ENCODE measurements at regions not wholly inside any gene's neighbourhood (a gene's known extent, or its start where the extent isn't known, plus 50 kb on each side); places are given as distances from the start of the nearest gene placed in this dataset.
"Not testable (repeated sequence)": the region's sequence is repeated elsewhere in the genome, so short reads cannot be mapped to it uniquely, and the experiment has no call there.

- no peak for DNase-seq (ENCODE audit: low spot score)
These were observed 1636.5 kb upstream of the FLRT2 start for GRCh38 chr14:83893447-83893846.

GRCh38 chr14:83894568-83894967, 1635.4 kb upstream of the FLRT2 start:
- no peak for DNase-seq (ENCODE audit: low spot score)

GRCh38 chr14:83898558-83898957, 1631.4 kb upstream of the FLRT2 start:
- DNase-seq (ENCODE audit: low spot score), result not testable (repeated sequence)

- DNase-seq (ENCODE audit: low spot score), result no peak
These were observed 1630.2 kb upstream of the FLRT2 start for GRCh38 chr14:83899706-83900105.

GRCh38 chr14:83905157-83905556, 1624.8 kb upstream of the FLRT2 start:
- DNase-seq (ENCODE audit: low spot score), result no peak

- DNase-seq (ENCODE audit: low spot score), result no peak
These were observed 1621.5 kb upstream of the FLRT2 start for GRCh38 chr14:83908419-83908818.

GRCh38 chr14:83909507-83909906, 1620.4 kb upstream of the FLRT2 start:
- peak; percentile 5 for DNase-seq (ENCODE audit: low spot score)

GRCh38 chr14:83912032-83912642, 1617.8 kb upstream of the FLRT2 start:
- no peak for DNase-seq (ENCODE audit: low spot score)

- DNase-seq (ENCODE audit: low spot score), result no peak
These were observed 1616.5 kb upstream of the FLRT2 start for GRCh38 chr14:83913476-83913875.

- DNase-seq (ENCODE audit: low spot score), result no peak
These were observed 1611.4 kb upstream of the FLRT2 start for GRCh38 chr14:83918546-83918945.

GRCh38 chr14:83919675-83920074, 1610.3 kb upstream of the FLRT2 start:
- not testable (repeated sequence) for DNase-seq (ENCODE audit: low spot score)

- DNase-seq (ENCODE audit: low spot score), result peak; percentile 13
These were observed 1606.1 kb upstream of the FLRT2 start for GRCh38 chr14:83923842-83924241.

- DNase-seq (ENCODE audit: low spot score), result no peak
These were observed 1605.7 kb upstream of the FLRT2 start for GRCh38 chr14:83924259-83924658.

- DNase-seq (ENCODE audit: low spot score), result peak; percentile 8
These were observed 1589.7 kb upstream of the FLRT2 start for GRCh38 chr14:83940253-83940652.

- DNase-seq (ENCODE audit: low spot score), result no peak
These were observed 1571.6 kb upstream of the FLRT2 start for GRCh38 chr14:83958359-83958758.

- DNase-seq (ENCODE audit: low spot score), result no peak
These were observed 1569.0 kb upstream of the FLRT2 start for GRCh38 chr14:83960832-83961512.

- no peak for DNase-seq (ENCODE audit: low spot score)
These were observed 1559.9 kb upstream of the FLRT2 start for GRCh38 chr14:83969998-83970397.

GRCh38 chr14:83972631-83973030, 1557.3 kb upstream of the FLRT2 start:
- no peak for DNase-seq (ENCODE audit: low spot score)

- no peak for DNase-seq (ENCODE audit: low spot score)
These were observed 1555.2 kb upstream of the FLRT2 start for GRCh38 chr14:83974647-83975163.

GRCh38 chr14:83975435-83975834, 1554.5 kb upstream of the FLRT2 start:
- DNase-seq (ENCODE audit: low spot score), result no peak

- no peak for DNase-seq (ENCODE audit: low spot score)
These were observed 1553.8 kb upstream of the FLRT2 start for GRCh38 chr14:83975841-83976770.

GRCh38 chr14:83977583-83977982, 1552.4 kb upstream of the FLRT2 start:
- DNase-seq (ENCODE audit: low spot score), result no peak

Data from H4 (cell line).